Adrenal gland (tissue), 9 donors: ENCODE measurements at regions not wholly inside any gene's neighbourhood (a gene's known extent, or its start where the extent isn't known, plus 50 kb on each side); places are given as distances from the start of the nearest gene placed in this dataset.

Source experiments
- DNase-seq, 7 donors: peaks; one replicate each; pipeline ENCODE4 v3.0.0-alpha.2; 2019 to 2020
- H3K27ac ChIP-seq, 5 donors: fragments of 200-600 bp; sonication (generic) in 4 of 5; 1 replicate in 3 of 5; 2 replicates in 2 of 5; pipeline versions ENCODE4 v1.5.1 to v1.8.0; 2016 to 2020; ENCODE audit warnings: mild to moderate bottlenecking in 1 of 5
- H3K27me3 ChIP-seq: fragments of 200-600 bp; 2 replicates; pipeline ENCODE4 v1.8.0; 2021
- H3K36me3 ChIP-seq, 2 donors: fragments of 200-600 bp; replicated peaks in 1 of 2; 1 replicate in 1 of 2; 2 replicates in 1 of 2; pipeline versions ENCODE4 v1.5.1 to v1.8.0; 2018 to 2022
- H3K4me1 ChIP-seq, 2 donors: fragments of 200-600 bp; replicated peaks in 1 of 2; 1 replicate in 1 of 2; 2 replicates in 1 of 2; pipeline versions ENCODE4 v1.5.1 to v1.8.0; 2018 to 2021
- H3K4me3 ChIP-seq, 4 donors: fragments of 200-600 bp; sonication (generic) in 3 of 4; one replicate each; pipeline ENCODE4 v1.5.1; 2016 to 2018
- H3K9me3 ChIP-seq, 3 donors: fragments of 200-600 bp; sonication (generic) in 1 of 3; replicated peaks in 1 of 3; 1 replicate in 2 of 3; 2 replicates in 1 of 3; pipeline versions ENCODE4 v1.5.1 to v1.8.0; 2016 to 2021
- CTCF ChIP-seq, 6 experiments: fragments of 450-650 bp in 4 of 6; fragments of 200-600 bp in 2 of 6; sonication (generic) in 1 of 6; IDR thresholded peaks; 1 replicate in 5 of 6; 2 replicates in 1 of 6; pipeline versions ENCODE4 v1.5.1 to v1.8.0; 2016 to 2021; ENCODE audit warnings: antibody characterized with exemption in 6 of 6, mild to moderate bottlenecking in 2 of 6, moderate library complexity in 1 of 6
- POLR2A ChIP-seq, 2 donors: fragments of 450-650 bp; IDR thresholded peaks; one replicate each; pipeline ENCODE4 v1.6.1; 2017; ENCODE audit warnings: antibody characterized with exemption in 2 of 2, mild to moderate bottlenecking in 2 of 2, moderate library complexity in 1 of 2
- WGBS, 4 donors: extraction: QIAGEN DNeasy Blood & Tissue Kit in 2 of 4; methylation state at CpG; one replicate each; pipeline versions ENCODE4 v1.1.5 to v1.1.7; 2013 to 2017; 5-methylcytosine and 5-hydroxymethylcytosine counted together
- intact Hi-C, 2 donors: fragments of 100-400 bp; cut with DNase I; formaldehyde crosslinking; loops; one replicate each; pipeline versions ENCODE4 v1.14.1 to v1.15.0; 2022 to 2023
- donor health status: healthy with polysubstance abuse.
- donor health status: Bipolar disorder and iron deficiency.
- donor health status: DM: yes; HTN: yes; CAD: no.
- donor health status: DM: no; HTN: no; CAD: no.
- donor health status: DM: no; HTN: no; CAD: no.

GRCh38 chr2:824524-824923 lies 126.1 kb upstream of the SNTG2 start:
- Histone ChIP-seq H3K27me3 (no peaks in the 10 kb centered on the region), H3K4me1 (no peaks in the 10 kb centered on the region), H3K9me3 (no peaks in the 10 kb centered on the region), H3K36me3 (no peaks in the 10 kb centered on the region), H3K4me3 (no peak overlapping the region), H3K27ac (no peak overlapping the region)
- 77 to 89% (median 83%) methylated on average over 10 of the region's 10 CpGs for WGBS, 4 donors
- intact Hi-C loops = no loop called here
- TF ChIP-seq POLR2A (IDR thresholded peaks at IDR 0.05) = no peak
- no peak for TF ChIP-seq CTCF (IDR thresholded peaks at IDR 0.05)
- no peak for DNase-seq

- WGBS, 4 donors = 90 to 94% (median 92%) methylated on average over 10 to 19 of the region's 19 CpGs
- no peak overlapping the region for H3K27ac ChIP-seq
- no peak for DNase-seq
- H3K4me3 ChIP-seq = no peak overlapping the region
- no peaks in the 10 kb centered on the region for H3K4me1 ChIP-seq
- H3K9me3 ChIP-seq = no peaks in the 10 kb centered on the region
- intact Hi-C loops = no loop called here
- TF ChIP-seq CTCF (IDR thresholded peaks at IDR 0.05) = no peak
- no peak for TF ChIP-seq POLR2A (IDR thresholded peaks at IDR 0.05)
- no peaks in the 10 kb centered on the region for H3K27me3 ChIP-seq
- H3K36me3 ChIP-seq = no peaks in the 10 kb centered on the region
Measured at GRCh38 chr2:821546-821945, 129.1 kb upstream of the SNTG2 start.

- no peak for TF ChIP-seq CTCF (IDR thresholded peaks at IDR 0.05)
- TF ChIP-seq POLR2A (IDR thresholded peaks at IDR 0.05) = no peak
- no peak overlapping the region for H3K4me3 ChIP-seq
- H3K27me3 ChIP-seq = no peaks in the 10 kb centered on the region
- no peaks in the 10 kb centered on the region for H3K36me3 ChIP-seq
- no peak for DNase-seq
- H3K27ac ChIP-seq = no peak overlapping the region
- no peaks in the 10 kb centered on the region for H3K9me3 ChIP-seq
- no peaks in the 10 kb centered on the region for H3K4me1 ChIP-seq
- intact Hi-C loops = no loop called here
- 84 to 92% (median 90%) methylated on average over 6 to 7 of the region's 7 CpGs for WGBS, 4 donors
Measured at GRCh38 chr2:819601-820000, 131.0 kb upstream of the SNTG2 start.

- no peaks in the 10 kb centered on the region for H3K27me3 ChIP-seq
- intact Hi-C loops = no loop called here
- no peaks in the 10 kb centered on the region for H3K36me3 ChIP-seq
- no peaks in the 10 kb centered on the region for H3K4me1 ChIP-seq
- WGBS, 4 donors = 87 to 95% (median 91%) methylated on average over 9 to 12 of the region's 12 CpGs
- H3K4me3 ChIP-seq = no peak overlapping the region
- TF ChIP-seq CTCF (IDR thresholded peaks at IDR 0.05) = no peak
- no peak for TF ChIP-seq POLR2A (IDR thresholded peaks at IDR 0.05)
- no peaks in the 10 kb centered on the region for H3K9me3 ChIP-seq
- no peak overlapping the region for H3K27ac ChIP-seq
- DNase-seq = no peak
Measured at GRCh38 chr2:819121-819520, 131.5 kb upstream of the SNTG2 start.
